Stimulated activated CD8-positive, alpha-beta memory T cell treated with anti-CD3 and anti-CD28 coated beads, Interleukin-15, amount 100 ng/mL, for 24 hours (primary cell): ENCODE measurements at regions not wholly inside any gene's neighbourhood (a gene's known extent, or its start where the extent isn't known, plus 50 kb on each side); places are given as distances from the start of the nearest gene placed in this dataset.
"Not testable (repeated sequence)": the region's sequence is repeated elsewhere in the genome, so short reads cannot be mapped to it uniquely, and the experiment has no call there.

Source experiments
- DNase-seq: peaks from one replicate; pipeline ENCODE4 v3.0.0-alpha.2; 2020; ENCODE audit warnings: low read depth

- DNase-seq = no peak
Observed at GRCh38 chr2:35116151-35116550, 1239.4 kb upstream of the CRIM1 start.

GRCh38 chr2:35114765-35115164 lies 1240.8 kb upstream of the CRIM1 start:
- no peak for DNase-seq

- DNase-seq = not testable (repeated sequence)
Observed at GRCh38 chr2:35112367-35112766, 1243.2 kb upstream of the CRIM1 start.

- DNase-seq = no peak
Observed at GRCh38 chr2:35104309-35104708, 1251.3 kb upstream of the CRIM1 start.

GRCh38 chr2:35099342-35099741 lies 1256.2 kb upstream of the CRIM1 start:
- DNase-seq = no peak

- DNase-seq = no peak
Observed at GRCh38 chr2:35082072-35082471, 1273.5 kb upstream of the CRIM1 start.

- no peak for DNase-seq
Observed at GRCh38 chr2:35081622-35082015, 1274.0 kb upstream of the CRIM1 start.

- no peak for DNase-seq
Observed at GRCh38 chr2:35081001-35081621, 1274.5 kb upstream of the CRIM1 start.

GRCh38 chr2:35080231-35080910 lies 1275.2 kb upstream of the CRIM1 start:
- DNase-seq = no peak

- no peak for DNase-seq
Observed at GRCh38 chr2:35067420-35067819, 1288.2 kb upstream of the CRIM1 start.

GRCh38 chr2:35063836-35064235 lies 1291.7 kb upstream of the CRIM1 start:
- no peak for DNase-seq

- no peak for DNase-seq
Observed at GRCh38 chr2:35035883-35036282, 1319.7 kb upstream of the CRIM1 start.

- no peak for DNase-seq
Observed at GRCh38 chr2:35033748-35034147, 1321.8 kb upstream of the CRIM1 start.

GRCh38 chr2:35023545-35023944 lies 1332.0 kb upstream of the CRIM1 start:
- no peak for DNase-seq

GRCh38 chr2:35000453-35000852 lies 1355.1 kb upstream of the CRIM1 start:
- DNase-seq = no peak

GRCh38 chr2:34998741-34999140 lies 1356.8 kb upstream of the CRIM1 start:
- no peak for DNase-seq

GRCh38 chr2:34997779-34998178 lies 1357.8 kb upstream of the CRIM1 start:
- DNase-seq = no peak

- no peak for DNase-seq
Observed at GRCh38 chr2:34995196-34995595, 1360.4 kb upstream of the CRIM1 start.

- DNase-seq = no peak
Observed at GRCh38 chr2:34991508-34992274, 1363.9 kb upstream of the CRIM1 start.

GRCh38 chr2:34985474-34985873 lies 1370.1 kb upstream of the CRIM1 start:
- no peak for DNase-seq

- DNase-seq = no peak
Observed at GRCh38 chr2:34980689-34981088, 1374.9 kb upstream of the CRIM1 start.

- DNase-seq = no peak
Observed at GRCh38 chr2:34979148-34979547, 1376.4 kb upstream of the CRIM1 start.

- DNase-seq = no peak
Observed at GRCh38 chr2:34961822-34962221, 1362.7 kb upstream of the FAM98A start.
